ENCODE measurements at regions not wholly inside any gene's neighbourhood (a gene's known extent, or its start where the extent isn't known, plus 50 kb on each side); places are given as distances from the start of the nearest gene placed in this dataset.

- TF ChIP-seq SUZ12 (IDR thresholded peaks at IDR 0.05; ENCODE audit: extremely low read depth, insufficient read depth, insufficient read length) (no peak), YY1 (IDR thresholded peaks at IDR 0.05; ENCODE audit: insufficient read depth, insufficient read length) (no peak)
Measured at GRCh38 chr12:11509326-11509725, 114.0 kb upstream of the PRB2 start.
